ENCODE measurements at regions not wholly inside any gene's neighbourhood (a gene's known extent, or its start where the extent isn't known, plus 50 kb on each side); places are given as distances from the start of the nearest gene placed in this dataset.

DNA sequence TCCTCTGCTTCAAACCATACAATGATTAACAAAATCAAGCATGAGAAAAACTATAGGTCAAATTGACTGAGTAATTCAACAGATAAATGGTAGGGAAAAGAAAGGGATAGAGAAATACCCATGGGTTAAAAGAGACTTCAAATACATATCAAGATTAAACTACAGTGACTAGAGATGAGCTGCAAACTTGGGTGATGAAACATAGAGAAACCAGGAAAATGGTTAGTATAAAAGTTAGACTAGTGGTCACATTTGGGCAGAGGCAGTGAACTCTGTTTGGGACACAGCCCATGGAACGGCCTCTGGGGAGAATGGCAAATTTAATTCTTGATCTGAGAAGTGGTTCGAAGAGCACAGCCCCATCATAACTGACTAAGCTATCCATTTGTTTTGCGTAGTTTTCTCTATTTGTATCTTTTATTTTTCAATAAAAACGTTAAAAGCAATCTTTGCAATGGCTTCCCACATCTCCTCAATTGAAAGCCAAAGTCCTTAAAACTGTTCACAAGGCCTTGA, 99.4 kb downstream of the APIP start:
- Histone ChIP-seq H3K4me1 (ENCODE audit: insufficient read depth, poor library complexity, severe bottlenecking) (no peaks in the 10 kb centered on the region), H3K9me3 (ENCODE audit: severe bottlenecking) (peaks cover 6% of the 10 kb centered on the region), H3K27ac (ENCODE audit: poor library complexity, severe bottlenecking) (no peak overlapping the region), H3K27me3 (ENCODE audit: insufficient read depth, poor library complexity, severe bottlenecking) (no peaks in the 10 kb centered on the region), H3K36me3 (ENCODE audit: low read depth) (no peaks in the 10 kb centered on the region), H3K4me3 (ENCODE audit: severe bottlenecking) (no peak overlapping the region)
- no peak for DNase-seq (ENCODE audit: low spot score)
- ATAC-seq (ENCODE audit: low read depth) = no peak
- TF ChIP-seq, protein P1, sequence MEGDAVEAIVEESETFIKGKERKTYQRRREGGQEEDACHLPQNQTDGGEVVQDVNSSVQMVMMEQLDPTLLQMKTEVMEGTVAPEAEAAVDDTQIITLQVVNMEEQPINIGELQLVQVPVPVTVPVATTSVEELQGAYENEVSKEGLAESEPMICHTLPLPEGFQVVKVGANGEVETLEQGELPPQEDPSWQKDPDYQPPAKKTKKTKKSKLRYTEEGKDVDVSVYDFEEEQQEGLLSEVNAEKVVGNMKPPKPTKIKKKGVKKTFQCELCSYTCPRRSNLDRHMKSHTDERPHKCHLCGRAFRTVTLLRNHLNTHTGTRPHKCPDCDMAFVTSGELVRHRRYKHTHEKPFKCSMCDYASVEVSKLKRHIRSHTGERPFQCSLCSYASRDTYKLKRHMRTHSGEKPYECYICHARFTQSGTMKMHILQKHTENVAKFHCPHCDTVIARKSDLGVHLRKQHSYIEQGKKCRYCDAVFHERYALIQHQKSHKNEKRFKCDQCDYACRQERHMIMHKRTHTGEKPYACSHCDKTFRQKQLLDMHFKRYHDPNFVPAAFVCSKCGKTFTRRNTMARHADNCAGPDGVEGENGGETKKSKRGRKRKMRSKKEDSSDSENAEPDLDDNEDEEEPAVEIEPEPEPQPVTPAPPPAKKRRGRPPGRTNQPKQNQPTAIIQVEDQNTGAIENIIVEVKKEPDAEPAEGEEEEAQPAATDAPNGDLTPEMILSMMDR (IDR thresholded peaks at IDR 0.05; ENCODE audit: poor library complexity, severe bottlenecking) = no peak

DNA sequence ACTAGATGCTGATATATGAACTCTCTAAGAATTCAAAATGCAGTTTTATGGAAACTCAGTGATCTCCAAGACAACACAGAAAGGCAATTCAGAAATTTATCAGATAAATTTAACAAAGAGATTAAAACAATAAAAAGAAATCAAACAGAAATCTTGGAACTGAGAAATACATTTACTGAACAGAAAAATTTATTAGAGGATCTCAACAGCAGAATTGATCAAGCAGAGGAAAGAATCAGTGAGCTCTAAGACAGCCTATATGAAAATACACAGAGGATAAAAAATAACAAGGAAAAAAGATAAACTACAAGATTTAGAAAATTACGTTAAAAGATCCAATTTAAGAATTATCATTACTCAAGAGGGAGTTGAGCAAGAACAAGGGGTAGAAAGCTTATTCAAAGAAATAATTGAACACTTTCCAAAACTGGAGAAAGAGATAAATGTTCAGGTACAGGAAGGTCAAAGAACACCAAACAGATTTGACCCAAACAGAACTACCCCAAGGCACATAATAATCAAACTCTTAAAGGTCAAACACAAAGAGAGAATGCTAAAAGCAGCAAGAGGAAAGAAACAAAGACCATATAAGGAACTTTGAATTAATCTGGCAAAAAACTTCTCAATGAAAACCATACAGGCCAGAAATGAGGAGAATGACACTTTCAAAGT, 103.1 kb downstream of the APIP start:
- H3K4me3 ChIP-seq (ENCODE audit: severe bottlenecking) = no peak overlapping the region
- TF ChIP-seq, protein P1 (IDR thresholded peaks at IDR 0.05; ENCODE audit: poor library complexity, severe bottlenecking) = no peak
- no peaks in the 10 kb centered on the region for H3K27me3 ChIP-seq (ENCODE audit: insufficient read depth, poor library complexity, severe bottlenecking)
- no peaks in the 10 kb centered on the region for H3K36me3 ChIP-seq (ENCODE audit: low read depth)
- H3K27ac ChIP-seq (ENCODE audit: poor library complexity, severe bottlenecking) = no peak overlapping the region
- no peak for ATAC-seq (ENCODE audit: low read depth)
- peaks cover 6% of the 10 kb centered on the region for H3K9me3 ChIP-seq (ENCODE audit: severe bottlenecking)
- DNase-seq (ENCODE audit: low spot score) = no peak
- peaks cover 13% of the 10 kb centered on the region for H3K4me1 ChIP-seq (ENCODE audit: insufficient read depth, poor library complexity, severe bottlenecking)

DNA sequence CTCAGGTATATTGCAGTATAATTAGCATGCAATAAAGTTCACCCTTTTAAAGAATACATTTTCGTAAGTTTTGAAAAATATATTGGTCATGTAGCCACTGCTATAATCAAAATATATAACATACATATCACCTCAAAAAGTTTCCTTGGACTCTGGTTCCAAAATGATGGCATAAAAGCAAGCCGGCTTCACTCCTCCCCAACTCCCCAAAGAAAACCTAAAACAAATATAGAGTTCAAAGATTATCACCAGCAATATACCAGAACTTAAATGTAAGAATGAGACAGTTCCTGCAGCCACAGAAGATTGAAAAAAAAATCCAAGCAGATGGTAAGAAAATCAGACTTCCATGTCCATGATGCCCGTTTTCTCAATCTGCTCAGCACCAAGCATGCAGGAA, 104.3 kb downstream of the APIP start:
- Histone ChIP-seq H3K4me3 (ENCODE audit: severe bottlenecking) (no peak overlapping the region), H3K9me3 (ENCODE audit: severe bottlenecking) (peaks cover 6% of the 10 kb centered on the region), H3K36me3 (ENCODE audit: low read depth) (no peaks in the 10 kb centered on the region), H3K27ac (ENCODE audit: poor library complexity, severe bottlenecking) (no peak overlapping the region), H3K4me1 (ENCODE audit: insufficient read depth, poor library complexity, severe bottlenecking) (peaks cover 13% of the 10 kb centered on the region), H3K27me3 (ENCODE audit: insufficient read depth, poor library complexity, severe bottlenecking) (no peaks in the 10 kb centered on the region)
- DNase-seq (ENCODE audit: low spot score) (no peak), ATAC-seq (ENCODE audit: low read depth) (no peak)
- TF ChIP-seq, protein P1 (IDR thresholded peaks at IDR 0.05; ENCODE audit: poor library complexity, severe bottlenecking) = no peak

DNA sequence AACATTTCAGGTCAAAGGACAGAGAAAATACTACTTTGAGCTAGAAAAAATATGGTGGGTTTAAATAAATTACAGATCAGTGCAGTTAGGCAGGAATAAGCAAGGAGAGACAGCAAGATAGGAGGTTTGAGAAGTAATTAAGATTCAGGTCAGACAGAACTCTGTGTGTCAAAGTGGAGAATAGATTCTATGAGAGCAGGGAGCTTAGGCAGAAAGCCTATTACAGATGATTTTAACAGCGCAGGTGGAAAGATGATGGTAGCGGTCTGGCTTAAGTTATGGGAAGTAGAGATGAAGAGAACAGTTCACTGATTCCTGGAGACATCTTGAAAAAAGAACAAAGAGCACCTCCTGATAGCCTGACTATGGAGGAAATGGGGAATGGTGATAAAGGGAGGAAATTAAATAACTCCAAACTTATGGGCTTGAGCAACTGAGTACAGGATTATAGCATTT, 106.0 kb downstream of the APIP start:
- H3K4me1 ChIP-seq (ENCODE audit: insufficient read depth, poor library complexity, severe bottlenecking) = peaks cover 13% of the 10 kb centered on the region
- H3K4me3 ChIP-seq (ENCODE audit: severe bottlenecking) = no peak overlapping the region
- TF ChIP-seq, protein P1 (IDR thresholded peaks at IDR 0.05; ENCODE audit: poor library complexity, severe bottlenecking) = no peak
- no peaks in the 10 kb centered on the region for H3K36me3 ChIP-seq (ENCODE audit: low read depth)
- peak overlapping the region; percentile 67 for H3K27ac ChIP-seq (ENCODE audit: poor library complexity, severe bottlenecking)
- peaks cover 6% of the 10 kb centered on the region for H3K9me3 ChIP-seq (ENCODE audit: severe bottlenecking)
- no peaks in the 10 kb centered on the region for H3K27me3 ChIP-seq (ENCODE audit: insufficient read depth, poor library complexity, severe bottlenecking)
- DNase-seq (ENCODE audit: low spot score) (no peak), ATAC-seq (ENCODE audit: low read depth) (no peak)
